ENCODE measurements at regions not wholly inside any gene's neighbourhood (a gene's known extent, or its start where the extent isn't known, plus 50 kb on each side); places are given as distances from the start of the nearest gene placed in this dataset.

- Histone ChIP-seq H3K9me3 (replicated peaks in 1 of 2; ENCODE audit: control insufficient read depth in 1 of 2, insufficient read depth in 1 of 2, low read length in 2 of 2) (no peaks in the 10 kb centered on the region), H3K27ac (ENCODE audit: low read depth in 1 of 2, low read length in 2 of 2) (no peak overlapping the region), H3K79me2 (ENCODE audit: insufficient read depth, low read length) (no peaks in the 10 kb centered on the region), H3K36me3 (replicated peaks in 1 of 2; ENCODE audit: control insufficient read depth in 1 of 2, insufficient read depth in 2 of 2, low read length in 2 of 2) (no peaks in the 10 kb centered on the region), H3K4me3 (replicated peaks in 1 of 3; ENCODE audit: low read depth in 2 of 3, low read length in 3 of 3) (no peak overlapping the region), H4K20me1 (ENCODE audit: insufficient read depth, low read length) (no peaks in the 10 kb centered on the region), H3K9ac (ENCODE audit: insufficient read depth, low read length, poor library complexity, severe bottlenecking) (no peak overlapping the region), H2AFZ (ENCODE audit: insufficient read depth, low read depth, low read length, poor library complexity, severe bottlenecking) (no peak overlapping the region), H3K4me1 (ENCODE audit: control insufficient read depth in 1 of 2, insufficient read depth in 2 of 2, low read length in 2 of 2) (no peaks in the 10 kb centered on the region), H3K4me2 (replicated peaks; ENCODE audit: extremely low read depth, low read length, poor library complexity, severe bottlenecking) (no peak overlapping the region), H3K27me3 (ENCODE audit: control insufficient read depth in 2 of 2, insufficient read depth in 2 of 2, low read length in 2 of 2) (no peaks in the 10 kb centered on the region)
- H3K27ac Mint-ChIP-seq, result peak overlapping the region in 2 of 7 donors; percentile 15 to 51
- H3K4me1 Mint-ChIP-seq, result peaks cover 6% of the 10 kb centered on the region
- H3K9me3 Mint-ChIP-seq, result peaks cover 0 to 5% (median 0%) of the 10 kb centered on the region in 7 donors
- peaks cover 27 to 41% of the 10 kb centered on the region in 2 donors for H3K36me3 Mint-ChIP-seq
- WGBS (ENCODE audit: insufficient coverage), result 97% methylated on average over 6 of the region's 6 CpGs
- no peak for DNase-seq
- no peak for TF ChIP-seq CTCF (IDR thresholded peaks at IDR 0.05)
- H3K27me3 Mint-ChIP-seq (ENCODE audit: low read depth in 3 of 3), result peaks cover 0 to 6% (median 2%) of the 10 kb centered on the region in 3 donors
- no peak overlapping the region for H3K4me3 Mint-ChIP-seq
- intact Hi-C loops (cut with micrococcal nuclease), result no loop called here
Observed at GRCh38 chr20:19861147-19861759, 103.2 kb downstream of the RIN2 start.

GRCh38 chr20:19864130-19864529, 106.1 kb downstream of the RIN2 start:
- Histone ChIP-seq H3K4me3 (replicated peaks in 1 of 3; ENCODE audit: low read depth in 2 of 3, low read length in 3 of 3) (no peak overlapping the region), H3K9me3 (replicated peaks in 1 of 2; ENCODE audit: control insufficient read depth in 1 of 2, insufficient read depth in 1 of 2, low read length in 2 of 2) (no peaks in the 10 kb centered on the region), H3K27ac (ENCODE audit: low read depth in 1 of 2, low read length in 2 of 2) (no peak overlapping the region), H3K27me3 (ENCODE audit: control insufficient read depth in 2 of 2, insufficient read depth in 2 of 2, low read length in 2 of 2) (no peaks in the 10 kb centered on the region), H3K4me2 (replicated peaks; ENCODE audit: extremely low read depth, low read length, poor library complexity, severe bottlenecking) (no peak overlapping the region), H3K4me1 (ENCODE audit: control insufficient read depth in 1 of 2, insufficient read depth in 2 of 2, low read length in 2 of 2) (peaks cover 27% of the 10 kb centered on the region in 2 donors), H3K9ac (ENCODE audit: insufficient read depth, low read length, poor library complexity, severe bottlenecking) (no peak overlapping the region), H4K20me1 (ENCODE audit: insufficient read depth, low read length) (no peaks in the 10 kb centered on the region), H3K79me2 (ENCODE audit: insufficient read depth, low read length) (no peaks in the 10 kb centered on the region), H3K36me3 (replicated peaks in 1 of 2; ENCODE audit: control insufficient read depth in 1 of 2, insufficient read depth in 2 of 2, low read length in 2 of 2) (no peaks in the 10 kb centered on the region), H2AFZ (ENCODE audit: insufficient read depth, low read depth, low read length, poor library complexity, severe bottlenecking) (no peak overlapping the region)
- intact Hi-C loops (cut with micrococcal nuclease), result no loop called here
- 100% methylated on average over 1 of the region's 3 CpGs for WGBS (ENCODE audit: insufficient coverage)
- H3K4me1 Mint-ChIP-seq, result peaks cover 27% of the 10 kb centered on the region
- H3K27me3 Mint-ChIP-seq (ENCODE audit: low read depth in 3 of 3), result peaks cover 0 to 4% (median 0%) of the 10 kb centered on the region in 3 donors
- no peak for DNase-seq
- no peak for TF ChIP-seq CTCF (IDR thresholded peaks at IDR 0.05)
- no peak overlapping the region for H3K27ac Mint-ChIP-seq
- peaks cover 31 to 44% of the 10 kb centered on the region in 2 donors for H3K36me3 Mint-ChIP-seq
- H3K4me3 Mint-ChIP-seq, result no peak overlapping the region
- peaks cover 0 to 5% (median 0%) of the 10 kb centered on the region in 7 donors for H3K9me3 Mint-ChIP-seq
